Thyroid gland (tissue), 4 donors: ENCODE measurements at regions not wholly inside any gene's neighbourhood (a gene's known extent, or its start where the extent isn't known, plus 50 kb on each side); places are given as distances from the start of the nearest gene placed in this dataset.

ENCODE experiments used
- CTCF ChIP-seq, 6 experiments: fragments of 200-600 bp in 3 of 6; fragments of 450-650 bp in 3 of 6; sonication (generic) in 3 of 6; IDR thresholded peaks; one replicate each; pipeline ENCODE4 v1.5.1; 2016 to 2019; ENCODE audit warnings: antibody characterized with exemption in 6 of 6, mild to moderate bottlenecking in 2 of 6, inconsistent platforms in 1 of 6, moderate library complexity in 1 of 6
- POLR2A ChIP-seq, 2 donors: fragments of 450-650 bp; IDR thresholded peaks; one replicate each; pipeline ENCODE4 v1.6.1; 2017; ENCODE audit warnings: antibody characterized with exemption in 2 of 2, mild to moderate bottlenecking in 2 of 2, moderate library complexity in 1 of 2

GRCh38 chr3:150218841-150219240, 189.3 kb upstream of the TSC22D2 start:
- TF ChIP-seq POLR2A (IDR thresholded peaks at IDR 0.05) (no peak), CTCF (IDR thresholded peaks at IDR 0.05) (no peak)
